Ishikawa (cell line): ENCODE measurements at regions not wholly inside any gene's neighbourhood (a gene's known extent, or its start where the extent isn't known, plus 50 kb on each side); places are given as distances from the start of the nearest gene placed in this dataset.

Experiments
- CEBPB ChIP-seq: IDR thresholded peaks from 2 replicates; pipeline ENCODE4 v1.6.1; 2012
- CREB1 ChIP-seq: IDR thresholded peaks from 2 replicates; pipeline ENCODE4 v1.6.1; 2012; ENCODE audit warnings: low read depth
- EGR1 ChIP-seq: IDR thresholded peaks from 2 replicates; pipeline ENCODE4 v1.6.1; 2012
- EP300 ChIP-seq: IDR thresholded peaks from 2 replicates; pipeline ENCODE4 v1.6.1; 2012; ENCODE audit warnings: borderline replicate concordance
- FOXM1 ChIP-seq: IDR thresholded peaks from 2 replicates; pipeline ENCODE4 v1.6.1; 2012; ENCODE audit warnings: low read depth, borderline replicate concordance
- MAX ChIP-seq: IDR thresholded peaks from 2 replicates; pipeline ENCODE4 v1.6.1; 2012
- NFIC ChIP-seq: IDR thresholded peaks from 2 replicates; pipeline ENCODE4 v1.6.1; 2012
- RAD21 ChIP-seq: IDR thresholded peaks from 2 replicates; pipeline ENCODE4 v1.6.1; 2012; ENCODE audit warnings: low read depth
- REST ChIP-seq: IDR thresholded peaks from 2 replicates; pipeline ENCODE4 v1.6.1; 2012; ENCODE audit warnings: low read depth, mild to moderate bottlenecking
- TAF1 ChIP-seq: IDR thresholded peaks from 2 replicates; pipeline ENCODE4 v1.6.1; 2012; ENCODE audit warnings: low read depth, mild to moderate bottlenecking
- TCF12 ChIP-seq: IDR thresholded peaks from 2 replicates; pipeline ENCODE4 v1.6.1; 2012; ENCODE audit warnings: low read depth
- TEAD4 ChIP-seq: IDR thresholded peaks from 2 replicates; pipeline ENCODE4 v1.6.1; 2012
- USF1 ChIP-seq: IDR thresholded peaks from 2 replicates; pipeline ENCODE4 v1.6.1; 2012
- YY1 ChIP-seq: IDR thresholded peaks from 2 replicates; pipeline ENCODE4 v1.6.1; 2012; ENCODE audit warnings: low read depth
- ZBTB7A ChIP-seq: IDR thresholded peaks from 2 replicates; pipeline ENCODE4 v1.6.1; 2012; ENCODE audit warnings: low read depth

GRCh38 chr3:77825001-77825827 is 785.3 kb downstream of the ROBO2 start:
- no peak for TF ChIP-seq TAF1
- no peak for TF ChIP-seq EGR1
- 0 out of 2 replicates have a peak, but pooled peaks have one; percentile 36 for TF ChIP-seq TEAD4
- no peak for TF ChIP-seq RAD21
- peak; percentile 44; the same call in 1 of the 2 replicates for TF ChIP-seq NFIC
- 0 out of 2 replicates have a peak, but pooled peaks have one; percentile 23 for TF ChIP-seq YY1
- peak; percentile 84 for TF ChIP-seq TCF12
- TF ChIP-seq CREB1, result no peak
- TF ChIP-seq USF1, result no peak
- no peak for TF ChIP-seq CEBPB
- TF ChIP-seq MAX, result peak; percentile 13; the same call in 1 of the 2 replicates
- TF ChIP-seq EP300, result no peak; the same call in 1 of the 2 replicates
- no peak for TF ChIP-seq REST
- no peak for TF ChIP-seq FOXM1
- TF ChIP-seq ZBTB7A, result no peak

- TF ChIP-seq TEAD4, result no peak
- TF ChIP-seq TCF12, result no peak
Measured at GRCh38 chr3:77835921-77836320, 796.0 kb downstream of the ROBO2 start.

- TF ChIP-seq TCF12, result no peak
- no peak for TF ChIP-seq USF1
- TF ChIP-seq FOXM1, result no peak
- TF ChIP-seq NFIC, result peak; percentile 90
Measured at GRCh38 chr3:77837456-77838025, 797.6 kb downstream of the ROBO2 start.

GRCh38 chr3:77859156-77859555 is 819.3 kb downstream of the ROBO2 start:
- no peak for TF ChIP-seq CEBPB
- no peak for TF ChIP-seq EGR1
- TF ChIP-seq EP300, result no peak
- TF ChIP-seq USF1, result no peak
- TF ChIP-seq REST, result no peak
- TF ChIP-seq RAD21, result no peak
- TF ChIP-seq FOXM1, result no peak
- no peak for TF ChIP-seq TCF12
- no peak for TF ChIP-seq TAF1

- no peak for TF ChIP-seq USF1
- TF ChIP-seq TEAD4, result no peak
- no peak for TF ChIP-seq EP300
- TF ChIP-seq TAF1, result no peak
- TF ChIP-seq NFIC, result no peak
- no peak for TF ChIP-seq MAX
- no peak for TF ChIP-seq CREB1
- TF ChIP-seq EGR1, result no peak
- TF ChIP-seq YY1, result no peak
- no peak for TF ChIP-seq TCF12
Measured at GRCh38 chr3:77868725-77869124, 828.8 kb downstream of the ROBO2 start.
